ENCODE measurements at regions not wholly inside any gene's neighbourhood (a gene's known extent, or its start where the extent isn't known, plus 50 kb on each side); places are given as distances from the start of the nearest gene placed in this dataset.

DNA sequence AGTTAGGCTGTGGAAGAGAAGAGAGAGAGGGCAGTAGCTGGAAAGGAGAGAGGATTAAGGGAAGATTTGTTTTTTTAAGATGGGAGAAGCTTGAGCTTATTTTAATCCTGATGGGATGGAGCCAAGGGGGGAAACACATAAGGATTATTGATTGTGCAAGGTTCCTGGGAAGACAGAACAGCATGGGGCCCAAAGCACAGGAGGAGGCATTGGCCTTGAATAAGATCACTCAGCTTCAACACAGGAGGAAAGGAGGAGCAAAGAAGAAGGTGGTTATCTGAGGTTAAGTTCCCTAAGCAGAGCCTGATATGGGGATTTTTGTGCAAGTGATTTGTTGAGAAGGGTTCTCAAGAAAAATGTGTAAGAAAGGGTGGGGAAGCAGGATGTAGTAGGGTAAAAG lies 169.8 kb downstream of the ABCC12 start:
- no peak for TF ChIP-seq EZH2phosphoT487 (IDR thresholded peaks at IDR 0.05; ENCODE audit: insufficient read depth, low read depth)
- no peak for TF ChIP-seq EZH2 (IDR thresholded peaks at IDR 0.05; ENCODE audit: insufficient read depth, poor library complexity, severe bottlenecking)
